ENCODE measurements at regions not wholly inside any gene's neighbourhood (a gene's known extent, or its start where the extent isn't known, plus 50 kb on each side); places are given as distances from the start of the nearest gene placed in this dataset.

GRCh38 chr4:66169341-66169740 lies 499.1 kb upstream of the EPHA5 start:
- intact Hi-C loops (cut with DNase I): no loop called here
- Histone ChIP-seq H3K4me1 (no peaks in the 10 kb centered on the region), H3K36me3 (no peaks in the 10 kb centered on the region), H3K27ac (replicated peaks in 1 of 4) (no peak overlapping the region), H3K9me3 (peaks cover 0 to 15% (median 1%) of the 10 kb centered on the region in 4 donors), H3K27me3 (no peaks in the 10 kb centered on the region), H3K4me3 (no peak overlapping the region)
- no peak for DNase-seq (ENCODE audit: extremely low spot score)
- no peak for TF ChIP-seq POLR2A (IDR thresholded peaks at IDR 0.05; ENCODE audit: low read depth)
- TF ChIP-seq POLR2AphosphoS5 (IDR thresholded peaks at IDR 0.05): no peak
- TF ChIP-seq CTCF (IDR thresholded peaks at IDR 0.05): no peak
- no peak for TF ChIP-seq EP300 (IDR thresholded peaks at IDR 0.05)
- WGBS: 22% methylated on average over 5 of the region's 5 CpGs

GRCh38 chr4:66164869-66165268 lies 494.6 kb upstream of the EPHA5 start:
- 93% methylated on average over 1 of the region's 1 CpG for WGBS
- Histone ChIP-seq H3K4me1 (no peaks in the 10 kb centered on the region), H3K4me3 (no peak overlapping the region), H3K36me3 (no peaks in the 10 kb centered on the region), H3K27me3 (no peaks in the 10 kb centered on the region), H3K9me3 (peaks cover 0 to 16% (median 1%) of the 10 kb centered on the region in 4 donors), H3K27ac (replicated peaks in 1 of 4) (no peak overlapping the region)
- intact Hi-C loops (cut with DNase I): no loop called here
- TF ChIP-seq CTCF (IDR thresholded peaks at IDR 0.05) (no peak), POLR2A (IDR thresholded peaks at IDR 0.05; ENCODE audit: low read depth) (no peak), EP300 (IDR thresholded peaks at IDR 0.05) (no peak), POLR2AphosphoS5 (IDR thresholded peaks at IDR 0.05) (no peak)
- no peak for DNase-seq (ENCODE audit: extremely low spot score)

GRCh38 chr4:66160606-66161005 lies 490.3 kb upstream of the EPHA5 start:
- peaks cover 0 to 15% (median 1%) of the 10 kb centered on the region in 4 donors for H3K9me3 ChIP-seq
- TF ChIP-seq EP300 (IDR thresholded peaks at IDR 0.05) (no peak), POLR2AphosphoS5 (IDR thresholded peaks at IDR 0.05) (no peak), POLR2A (IDR thresholded peaks at IDR 0.05; ENCODE audit: low read depth) (no peak), CTCF (IDR thresholded peaks at IDR 0.05) (no peak)
- H3K27me3 ChIP-seq: no peaks in the 10 kb centered on the region
- H3K27ac ChIP-seq (replicated peaks in 1 of 4): no peak overlapping the region
- WGBS: 68% methylated on average over 1 of the region's 1 CpG
- DNase-seq (ENCODE audit: extremely low spot score): no peak
- H3K36me3 ChIP-seq: no peaks in the 10 kb centered on the region
- H3K4me3 ChIP-seq: no peak overlapping the region
- H3K4me1 ChIP-seq: no peaks in the 10 kb centered on the region
- intact Hi-C loops (cut with DNase I): no loop called here

- Histone ChIP-seq H3K9me3 (no peaks in the 10 kb centered on the region), H3K4me3 (no peak overlapping the region), H3K27me3 (no peaks in the 10 kb centered on the region), H3K36me3 (no peaks in the 10 kb centered on the region), H3K4me1 (no peaks in the 10 kb centered on the region), H3K27ac (replicated peaks in 1 of 4) (no peak overlapping the region)
- TF ChIP-seq EP300 (IDR thresholded peaks at IDR 0.05) (no peak), POLR2AphosphoS5 (IDR thresholded peaks at IDR 0.05) (no peak), POLR2A (IDR thresholded peaks at IDR 0.05; ENCODE audit: low read depth) (no peak), CTCF (IDR thresholded peaks at IDR 0.05) (no peak)
- no peak for DNase-seq (ENCODE audit: extremely low spot score)
- intact Hi-C loops (cut with DNase I): no loop called here
Observed at GRCh38 chr4:66157594-66157993, 487.3 kb upstream of the EPHA5 start.

- intact Hi-C loops (cut with DNase I): no loop called here
- Histone ChIP-seq H3K36me3 (no peaks in the 10 kb centered on the region), H3K4me1 (no peaks in the 10 kb centered on the region), H3K4me3 (no peak overlapping the region), H3K27ac (replicated peaks in 1 of 4) (no peak overlapping the region), H3K9me3 (no peaks in the 10 kb centered on the region), H3K27me3 (no peaks in the 10 kb centered on the region)
- TF ChIP-seq EP300 (IDR thresholded peaks at IDR 0.05) (no peak), POLR2A (IDR thresholded peaks at IDR 0.05; ENCODE audit: low read depth) (no peak), POLR2AphosphoS5 (IDR thresholded peaks at IDR 0.05) (no peak), CTCF (IDR thresholded peaks at IDR 0.05) (no peak)
- no peak for DNase-seq (ENCODE audit: extremely low spot score)
- WGBS: 77% methylated on average over 6 of the region's 6 CpGs
Observed at GRCh38 chr4:66130042-66130441, 459.8 kb upstream of the EPHA5 start.

Data from esophagus muscularis mucosa (tissue), 4 donors.